ENCODE measurements at regions not wholly inside any gene's neighbourhood (a gene's known extent, or its start where the extent isn't known, plus 50 kb on each side); places are given as distances from the start of the nearest gene placed in this dataset.

DNA sequence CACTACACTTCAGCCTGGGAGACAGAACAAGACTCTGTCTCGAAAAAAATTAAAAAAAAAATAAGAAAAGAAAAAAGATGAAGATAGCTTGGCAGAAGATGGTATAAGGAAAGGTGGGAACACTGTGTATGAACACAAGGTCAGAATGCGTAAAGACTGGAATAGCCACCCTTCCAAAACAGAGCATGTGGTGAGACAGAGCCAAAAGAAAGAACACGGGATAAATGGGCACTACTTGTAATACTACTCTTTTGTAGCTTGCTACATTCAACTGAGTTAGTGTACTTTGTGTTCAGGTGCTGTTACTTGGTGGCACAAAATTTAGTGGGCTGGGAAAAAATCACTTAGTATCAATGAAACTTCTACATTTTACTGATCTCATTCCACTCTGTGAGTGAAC lies 628.6 kb upstream of the KIRREL3 start:
- no peak overlapping the region for H3K27ac Mint-ChIP-seq
- no peak for ATAC-seq
- H3K27me3 Mint-ChIP-seq (ENCODE audit: low read depth) = no peaks in the 10 kb centered on the region
- H3K36me3 Mint-ChIP-seq = no peaks in the 10 kb centered on the region
- ChIA-PET POLR2A (no interaction called here), CTCF (no interaction called here)
- TF ChIP-seq ZNF138 (CRISPR knock-in tag; conservative IDR thresholded peaks at IDR 0.05) = no peak
- no peak for TF ChIP-seq ZNF416 (CRISPR knock-in tag; IDR thresholded peaks at IDR 0.05)
- TF ChIP-seq PRDM15 (CRISPR knock-in tag; IDR thresholded peaks at IDR 0.05) = no peak
- TF ChIP-seq GABPB1 (CRISPR knock-in tag; IDR thresholded peaks at IDR 0.05) = no peak
- no peak for TF ChIP-seq SP1 (CRISPR knock-in tag; conservative IDR thresholded peaks at IDR 0.05)
- TF ChIP-seq, protein P1, sequence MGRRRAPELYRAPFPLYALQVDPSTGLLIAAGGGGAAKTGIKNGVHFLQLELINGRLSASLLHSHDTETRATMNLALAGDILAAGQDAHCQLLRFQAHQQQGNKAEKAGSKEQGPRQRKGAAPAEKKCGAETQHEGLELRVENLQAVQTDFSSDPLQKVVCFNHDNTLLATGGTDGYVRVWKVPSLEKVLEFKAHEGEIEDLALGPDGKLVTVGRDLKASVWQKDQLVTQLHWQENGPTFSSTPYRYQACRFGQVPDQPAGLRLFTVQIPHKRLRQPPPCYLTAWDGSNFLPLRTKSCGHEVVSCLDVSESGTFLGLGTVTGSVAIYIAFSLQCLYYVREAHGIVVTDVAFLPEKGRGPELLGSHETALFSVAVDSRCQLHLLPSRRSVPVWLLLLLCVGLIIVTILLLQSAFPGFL (CRISPR knock-in tag; IDR thresholded peaks at IDR 0.05; ENCODE audit: borderline replicate concordance) = no peak
- TF ChIP-seq ZNF121 (CRISPR knock-in tag; IDR thresholded peaks at IDR 0.05) = no peak
- no peak for TF ChIP-seq ZMAT4 (CRISPR knock-in tag; IDR thresholded peaks at IDR 0.05)
- no peak for TF ChIP-seq FOXP1 (CRISPR knock-in tag; IDR thresholded peaks at IDR 0.05; ENCODE audit: borderline replicate concordance)
- TF ChIP-seq GTF2I (CRISPR knock-in tag; conservative IDR thresholded peaks at IDR 0.05) = no peak
- no peak for TF ChIP-seq MXD4 (CRISPR knock-in tag; IDR thresholded peaks at IDR 0.05; ENCODE audit: borderline replicate concordance)
- no peak for TF ChIP-seq HMGA2 (CRISPR knock-in tag; IDR thresholded peaks at IDR 0.05)
- TF ChIP-seq SOX15 (CRISPR knock-in tag; IDR thresholded peaks at IDR 0.05) = no peak
- TF ChIP-seq ZNF512 (CRISPR knock-in tag; IDR thresholded peaks at IDR 0.05; ENCODE audit: borderline replicate concordance) = no peak
- no peak for DNase-seq (ENCODE audit: low spot score)
- peaks cover 47% of the 10 kb centered on the region for H3K4me1 Mint-ChIP-seq
- H3K4me3 Mint-ChIP-seq = no peak overlapping the region
- no peaks in the 10 kb centered on the region for H3K9me3 Mint-ChIP-seq

DNA sequence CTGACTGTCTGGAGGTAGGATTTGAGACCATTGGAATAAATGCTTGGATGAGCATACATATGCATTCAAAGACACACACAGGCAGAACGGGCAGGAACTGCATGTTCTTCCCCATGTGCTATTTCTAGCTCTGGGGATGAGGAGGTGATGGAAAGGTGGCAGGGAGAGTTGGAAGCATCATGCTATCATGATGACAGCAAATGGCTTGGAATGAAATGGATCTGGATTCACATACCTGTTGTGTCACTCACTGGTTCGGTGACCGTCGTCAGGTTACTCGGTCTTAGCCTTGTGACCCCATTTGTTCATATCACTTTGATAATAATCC lies 627.9 kb upstream of the KIRREL3 start:
- no peak for ATAC-seq
- Mint-ChIP-seq H3K9me3 (no peaks in the 10 kb centered on the region), H3K27ac (no peak overlapping the region)
- TF ChIP-seq GTF2I (CRISPR knock-in tag; conservative IDR thresholded peaks at IDR 0.05) = no peak
- no peak for TF ChIP-seq MYBL2 (CRISPR knock-in tag; IDR thresholded peaks at IDR 0.05)
- TF ChIP-seq, protein P2, sequence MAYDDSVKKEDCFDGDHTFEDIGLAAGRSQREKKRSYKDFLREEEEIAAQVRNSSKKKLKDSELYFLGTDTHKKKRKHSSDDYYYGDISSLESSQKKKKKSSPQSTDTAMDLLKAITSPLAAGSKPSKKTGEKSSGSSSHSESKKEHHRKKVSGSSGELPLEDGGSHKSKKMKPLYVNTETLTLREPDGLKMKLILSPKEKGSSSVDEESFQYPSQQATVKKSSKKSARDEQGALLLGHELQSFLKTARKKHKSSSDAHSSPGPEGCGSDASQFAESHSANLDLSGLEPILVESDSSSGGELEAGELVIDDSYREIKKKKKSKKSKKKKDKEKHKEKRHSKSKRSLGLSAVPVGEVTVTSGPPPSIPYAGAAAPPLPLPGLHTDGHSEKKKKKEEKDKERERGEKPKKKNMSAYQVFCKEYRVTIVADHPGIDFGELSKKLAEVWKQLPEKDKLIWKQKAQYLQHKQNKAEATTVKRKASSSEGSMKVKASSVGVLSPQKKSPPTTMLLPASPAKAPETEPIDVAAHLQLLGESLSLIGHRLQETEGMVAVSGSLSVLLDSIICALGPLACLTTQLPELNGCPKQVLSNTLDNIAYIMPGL (CRISPR knock-in tag; IDR thresholded peaks at IDR 0.05) = no peak
- TF ChIP-seq ATF6 (CRISPR knock-in tag; IDR thresholded peaks at IDR 0.05) = no peak
- TF ChIP-seq GRHL2 (CRISPR knock-in tag; IDR thresholded peaks at IDR 0.05; ENCODE audit: insufficient replicate concordance, severe bottlenecking) = no peak
- TF ChIP-seq, protein P3, sequence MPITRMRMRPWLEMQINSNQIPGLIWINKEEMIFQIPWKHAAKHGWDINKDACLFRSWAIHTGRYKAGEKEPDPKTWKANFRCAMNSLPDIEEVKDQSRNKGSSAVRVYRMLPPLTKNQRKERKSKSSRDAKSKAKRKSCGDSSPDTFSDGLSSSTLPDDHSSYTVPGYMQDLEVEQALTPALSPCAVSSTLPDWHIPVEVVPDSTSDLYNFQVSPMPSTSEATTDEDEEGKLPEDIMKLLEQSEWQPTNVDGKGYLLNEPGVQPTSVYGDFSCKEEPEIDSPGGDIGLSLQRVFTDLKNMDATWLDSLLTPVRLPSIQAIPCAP (CRISPR knock-in tag; IDR thresholded peaks at IDR 0.05) = no peak
- TF ChIP-seq TEAD4 (CRISPR knock-in tag; IDR thresholded peaks at IDR 0.05) = no peak
- TF ChIP-seq GABPB1 (CRISPR knock-in tag; IDR thresholded peaks at IDR 0.05) = no peak
- TF ChIP-seq, protein P4, sequence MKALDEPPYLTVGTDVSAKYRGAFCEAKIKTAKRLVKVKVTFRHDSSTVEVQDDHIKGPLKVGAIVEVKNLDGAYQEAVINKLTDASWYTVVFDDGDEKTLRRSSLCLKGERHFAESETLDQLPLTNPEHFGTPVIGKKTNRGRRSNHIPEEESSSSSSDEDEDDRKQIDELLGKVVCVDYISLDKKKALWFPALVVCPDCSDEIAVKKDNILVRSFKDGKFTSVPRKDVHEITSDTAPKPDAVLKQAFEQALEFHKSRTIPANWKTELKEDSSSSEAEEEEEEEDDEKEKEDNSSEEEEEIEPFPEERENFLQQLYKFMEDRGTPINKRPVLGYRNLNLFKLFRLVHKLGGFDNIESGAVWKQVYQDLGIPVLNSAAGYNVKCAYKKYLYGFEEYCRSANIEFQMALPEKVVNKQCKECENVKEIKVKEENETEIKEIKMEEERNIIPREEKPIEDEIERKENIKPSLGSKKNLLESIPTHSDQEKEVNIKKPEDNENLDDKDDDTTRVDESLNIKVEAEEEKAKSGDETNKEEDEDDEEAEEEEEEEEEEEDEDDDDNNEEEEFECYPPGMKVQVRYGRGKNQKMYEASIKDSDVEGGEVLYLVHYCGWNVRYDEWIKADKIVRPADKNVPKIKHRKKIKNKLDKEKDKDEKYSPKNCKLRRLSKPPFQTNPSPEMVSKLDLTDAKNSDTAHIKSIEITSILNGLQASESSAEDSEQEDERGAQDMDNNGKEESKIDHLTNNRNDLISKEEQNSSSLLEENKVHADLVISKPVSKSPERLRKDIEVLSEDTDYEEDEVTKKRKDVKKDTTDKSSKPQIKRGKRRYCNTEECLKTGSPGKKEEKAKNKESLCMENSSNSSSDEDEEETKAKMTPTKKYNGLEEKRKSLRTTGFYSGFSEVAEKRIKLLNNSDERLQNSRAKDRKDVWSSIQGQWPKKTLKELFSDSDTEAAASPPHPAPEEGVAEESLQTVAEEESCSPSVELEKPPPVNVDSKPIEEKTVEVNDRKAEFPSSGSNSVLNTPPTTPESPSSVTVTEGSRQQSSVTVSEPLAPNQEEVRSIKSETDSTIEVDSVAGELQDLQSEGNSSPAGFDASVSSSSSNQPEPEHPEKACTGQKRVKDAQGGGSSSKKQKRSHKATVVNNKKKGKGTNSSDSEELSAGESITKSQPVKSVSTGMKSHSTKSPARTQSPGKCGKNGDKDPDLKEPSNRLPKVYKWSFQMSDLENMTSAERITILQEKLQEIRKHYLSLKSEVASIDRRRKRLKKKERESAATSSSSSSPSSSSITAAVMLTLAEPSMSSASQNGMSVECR (CRISPR knock-in tag; IDR thresholded peaks at IDR 0.05; ENCODE audit: borderline replicate concordance) = no peak

More for the DNA sequence above, 627.9 kb upstream of the KIRREL3 start:
- ChIA-PET CTCF (no interaction called here), POLR2A (no interaction called here)
- Mint-ChIP-seq H3K4me1 (peaks cover 48% of the 10 kb centered on the region), H3K4me3 (no peak overlapping the region), H3K27me3 (ENCODE audit: low read depth) (no peaks in the 10 kb centered on the region), H3K36me3 (no peaks in the 10 kb centered on the region)
- DNase-seq (ENCODE audit: low spot score) = no peak

All from WTC11 (cell line).